Effector memory CD8-positive, alpha-beta T cell (primary cell): ENCODE measurements at regions not wholly inside any gene's neighbourhood (a gene's known extent, or its start where the extent isn't known, plus 50 kb on each side); places are given as distances from the start of the nearest gene placed in this dataset.

Source experiments
- ATAC-seq: fragments of 150-1000 bp; cut with Tn5 transposase; replicated peaks from 2 replicates; pipeline ENCODE4 v1.10.0; 2021; ENCODE audit warnings: mild to moderate bottlenecking, moderate library complexity
- DNase-seq, 3 experiments: peaks; one replicate each; pipeline ENCODE4 v3.0.0; 2021
- H3K27ac Mint-ChIP-seq, 2 donors: one replicate each; pipeline ENCODE4 v1.8.0; 2022; ENCODE audit warnings: mild to moderate bottlenecking in 2 of 2, mixed read lengths in 2 of 2, moderate library complexity in 2 of 2
- H3K27me3 Mint-ChIP-seq, 2 donors: one replicate each; pipeline ENCODE4 v1.8.0; 2022; ENCODE audit warnings: mixed read lengths in 2 of 2
- H3K36me3 Mint-ChIP-seq: one replicate; pipeline ENCODE4 v1.8.0; 2022; ENCODE audit warnings: mild to moderate bottlenecking, moderate library complexity, mixed read lengths; ENCODE audit not compliant: insufficient read depth
- H3K4me1 Mint-ChIP-seq, 2 donors: one replicate each; pipeline ENCODE4 v1.8.0; 2022; ENCODE audit warnings: low read depth in 2 of 2, mixed read lengths in 2 of 2
- H3K4me3 Mint-ChIP-seq, 2 donors: one replicate each; pipeline ENCODE4 v1.8.0; 2022; ENCODE audit warnings: mild to moderate bottlenecking in 2 of 2, mixed read lengths in 2 of 2, moderate library complexity in 2 of 2
- H3K9me3 Mint-ChIP-seq, 2 donors: one replicate each; pipeline ENCODE4 v1.8.0; 2022; ENCODE audit warnings: mixed read lengths in 2 of 2

DNA sequence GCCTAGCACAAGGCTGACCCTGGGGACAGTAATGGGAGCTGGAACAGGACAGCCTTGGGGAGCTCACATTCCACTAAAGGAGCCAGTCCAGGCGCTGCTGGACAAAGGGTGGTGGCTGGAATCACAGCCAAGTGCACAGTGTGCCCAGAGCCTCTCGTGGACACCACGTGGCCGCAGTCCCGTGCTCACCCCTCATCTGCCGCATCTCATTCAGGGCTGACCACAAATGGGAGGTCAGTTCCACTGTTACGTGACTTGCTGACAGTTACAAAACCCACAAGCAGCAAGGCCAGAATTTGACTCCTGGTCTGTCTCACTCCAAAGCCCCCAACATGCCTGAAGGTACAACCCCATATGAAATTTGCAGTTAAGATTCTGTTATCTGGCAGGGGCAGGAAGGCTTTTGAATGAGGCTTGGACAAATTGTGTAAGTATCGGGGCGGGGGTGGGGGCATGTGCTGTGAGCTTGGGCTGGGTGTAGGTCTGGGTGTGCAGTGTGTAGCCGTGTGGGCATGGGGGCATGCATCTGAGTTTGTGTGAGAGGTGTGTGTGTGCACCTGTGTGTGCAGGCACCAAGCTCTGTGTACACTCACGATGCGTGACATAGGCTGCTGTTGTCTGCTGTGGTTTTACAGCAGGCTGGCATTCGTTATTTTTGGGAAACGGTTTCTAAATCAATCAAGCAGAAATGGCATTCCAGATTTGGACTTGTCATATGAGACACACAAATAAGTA, 301.7 kb downstream of the BRD1 start:
- DNase-seq (no peak), ATAC-seq (no peak)
- no peak overlapping the region for H3K27ac Mint-ChIP-seq
- peaks cover 3% of the 10 kb centered on the region for H3K36me3 Mint-ChIP-seq
- peaks cover 0 to 2% of the 10 kb centered on the region in 2 donors for H3K27me3 Mint-ChIP-seq
- H3K4me1 Mint-ChIP-seq = peaks cover 0 to 8% of the 10 kb centered on the region in 2 donors
- H3K9me3 Mint-ChIP-seq = no peaks in the 10 kb centered on the region
- H3K4me3 Mint-ChIP-seq = no peak overlapping the region

- ATAC-seq = no peak
- peaks cover 0 to 4% of the 10 kb centered on the region in 2 donors for H3K27me3 Mint-ChIP-seq
Measured at GRCh38 chr22:49525360-49525759, 302.3 kb downstream of the BRD1 start.

DNA sequence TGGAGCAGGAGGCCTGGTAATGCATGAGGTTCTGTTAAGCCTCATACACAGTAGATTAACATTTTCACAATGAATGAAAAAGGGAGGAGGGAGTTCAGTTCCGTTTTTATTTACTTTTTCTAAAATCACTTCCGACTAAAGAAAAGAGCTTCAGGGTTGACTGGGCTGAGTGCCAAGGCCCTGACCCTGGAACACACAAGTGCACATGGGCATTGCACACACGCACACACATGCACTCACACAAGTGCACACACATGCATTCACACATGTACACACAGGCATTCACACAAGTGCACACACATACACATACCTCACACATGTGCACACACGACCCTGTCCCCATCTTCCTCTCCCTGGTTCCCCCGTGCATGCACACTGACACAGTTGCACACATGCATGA, 303.3 kb downstream of the BRD1 start:
- DNase-seq (no peak), ATAC-seq (no peak)
- Mint-ChIP-seq H3K36me3 (peaks cover 3% of the 10 kb centered on the region), H3K9me3 (no peaks in the 10 kb centered on the region), H3K4me3 (no peak overlapping the region), H3K27me3 (peaks cover under 1 to 7% of the 10 kb centered on the region in 2 donors), H3K4me1 (peaks cover 0 to 8% of the 10 kb centered on the region in 2 donors), H3K27ac (no peak overlapping the region)

More at GRCh38 chr22:49525360-49525759, 302.3 kb downstream of the BRD1 start:
- H3K4me3 Mint-ChIP-seq = no peak overlapping the region
- H3K9me3 Mint-ChIP-seq = no peaks in the 10 kb centered on the region
- H3K4me1 Mint-ChIP-seq = peaks cover 0 to 8% of the 10 kb centered on the region in 2 donors
- peaks cover 3% of the 10 kb centered on the region for H3K36me3 Mint-ChIP-seq
- H3K27ac Mint-ChIP-seq = no peak overlapping the region
- no peak for DNase-seq

DNA sequence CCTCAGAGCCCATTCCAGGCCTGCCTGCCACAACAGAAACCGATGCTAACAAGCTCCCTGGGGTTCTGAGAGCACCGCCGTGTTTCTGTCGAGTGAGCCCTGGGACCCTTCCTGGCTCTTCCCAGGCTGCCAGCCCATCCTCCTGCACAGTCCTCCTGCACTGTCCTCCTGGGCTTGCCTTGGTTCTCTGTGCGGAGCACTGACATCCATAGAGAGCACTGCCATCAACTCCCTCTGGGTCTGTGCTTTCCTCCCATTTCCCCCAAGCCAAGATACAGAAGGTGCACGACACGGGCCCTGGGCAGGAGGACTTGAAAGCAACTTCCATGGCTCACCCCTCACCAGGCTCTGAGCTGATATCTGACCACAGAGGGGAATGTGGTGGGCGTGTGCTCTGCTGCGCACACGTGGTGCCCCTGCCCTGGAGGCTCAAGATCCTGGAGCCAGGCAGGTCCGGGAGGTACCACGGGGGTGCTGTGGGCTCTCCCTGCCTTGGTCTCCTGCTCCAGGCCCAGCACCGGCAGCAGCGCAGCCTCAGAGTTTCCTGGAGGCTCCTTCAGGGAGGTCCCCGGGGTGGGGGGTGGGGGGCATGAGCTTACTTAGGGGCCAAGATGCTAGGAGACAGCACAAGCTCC, 304.2 kb downstream of the BRD1 start:
- no peak overlapping the region for H3K4me3 Mint-ChIP-seq
- H3K27me3 Mint-ChIP-seq = peaks cover 9 to 14% of the 10 kb centered on the region in 2 donors
- DNase-seq = no peak
- peaks cover 0 to 6% of the 10 kb centered on the region in 2 donors for H3K4me1 Mint-ChIP-seq
- no peak overlapping the region for H3K27ac Mint-ChIP-seq
- ATAC-seq = no peak
- no peaks in the 10 kb centered on the region for H3K9me3 Mint-ChIP-seq
- H3K36me3 Mint-ChIP-seq = peaks cover 3% of the 10 kb centered on the region

DNA sequence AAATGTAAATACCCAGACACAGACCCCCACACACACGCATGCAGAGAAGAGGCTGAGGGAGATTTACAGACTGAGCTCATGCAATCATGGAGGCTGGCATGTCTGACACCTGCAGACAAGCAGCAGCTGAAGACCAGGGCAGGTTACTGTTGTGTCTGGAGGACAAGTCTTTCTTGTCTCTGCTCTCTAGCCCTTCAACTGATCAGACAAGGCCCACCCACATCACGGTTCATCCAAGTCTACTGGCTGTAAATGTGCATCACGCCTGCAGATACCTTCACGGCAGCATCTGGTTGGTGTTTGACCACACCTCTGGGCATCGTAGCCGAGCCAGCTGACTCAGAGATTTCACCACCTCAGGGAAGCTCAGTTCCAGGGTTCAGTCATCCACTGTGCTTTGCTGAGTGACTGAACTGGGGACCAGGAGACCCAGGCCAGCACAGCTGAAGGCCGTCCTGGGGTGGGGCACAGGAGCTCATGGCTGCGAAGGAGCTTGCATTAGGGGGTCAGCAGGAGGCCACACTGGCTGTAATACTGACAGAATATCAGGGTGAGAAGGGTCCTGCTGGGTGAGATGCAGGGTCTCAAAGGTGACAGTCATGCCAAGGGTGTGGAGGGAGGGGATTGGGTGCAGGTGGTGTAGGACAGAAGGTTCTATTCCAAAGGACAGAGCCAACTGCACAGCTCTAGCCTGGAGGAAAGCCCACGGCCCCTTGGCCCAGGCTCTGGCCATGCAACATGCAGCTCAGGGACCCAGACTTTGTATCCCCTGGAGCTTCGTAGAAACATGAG, 304.9 kb downstream of the BRD1 start:
- Mint-ChIP-seq H3K27ac (no peak overlapping the region), H3K4me1 (peaks cover 0 to 4% of the 10 kb centered on the region in 2 donors), H3K36me3 (peaks cover 2% of the 10 kb centered on the region), H3K27me3 (peaks cover 10 to 14% of the 10 kb centered on the region in 2 donors), H3K4me3 (no peak overlapping the region), H3K9me3 (no peaks in the 10 kb centered on the region)
- ATAC-seq (no peak), DNase-seq (no peak)

- ATAC-seq (no peak), DNase-seq (no peak)
- no peak overlapping the region for H3K27ac Mint-ChIP-seq
- H3K4me1 Mint-ChIP-seq = no peaks in the 10 kb centered on the region
- no peaks in the 10 kb centered on the region for H3K36me3 Mint-ChIP-seq
- H3K27me3 Mint-ChIP-seq = peaks cover 10 to 14% of the 10 kb centered on the region in 2 donors
- no peak overlapping the region for H3K4me3 Mint-ChIP-seq
- no peaks in the 10 kb centered on the region for H3K9me3 Mint-ChIP-seq
Measured at GRCh38 chr22:49521787-49522224, 305.9 kb downstream of the BRD1 start.

GRCh38 chr22:49519117-49519737, 308.4 kb downstream of the BRD1 start:
- no peak overlapping the region for H3K27ac Mint-ChIP-seq
- H3K4me3 Mint-ChIP-seq = no peak overlapping the region
- H3K36me3 Mint-ChIP-seq = no peaks in the 10 kb centered on the region
- H3K9me3 Mint-ChIP-seq = no peaks in the 10 kb centered on the region
- DNase-seq (no peak), ATAC-seq (no peak)
- H3K27me3 Mint-ChIP-seq = peaks cover 10 to 14% of the 10 kb centered on the region in 2 donors
- H3K4me1 Mint-ChIP-seq = peaks cover 0 to 4% of the 10 kb centered on the region in 2 donors

DNA sequence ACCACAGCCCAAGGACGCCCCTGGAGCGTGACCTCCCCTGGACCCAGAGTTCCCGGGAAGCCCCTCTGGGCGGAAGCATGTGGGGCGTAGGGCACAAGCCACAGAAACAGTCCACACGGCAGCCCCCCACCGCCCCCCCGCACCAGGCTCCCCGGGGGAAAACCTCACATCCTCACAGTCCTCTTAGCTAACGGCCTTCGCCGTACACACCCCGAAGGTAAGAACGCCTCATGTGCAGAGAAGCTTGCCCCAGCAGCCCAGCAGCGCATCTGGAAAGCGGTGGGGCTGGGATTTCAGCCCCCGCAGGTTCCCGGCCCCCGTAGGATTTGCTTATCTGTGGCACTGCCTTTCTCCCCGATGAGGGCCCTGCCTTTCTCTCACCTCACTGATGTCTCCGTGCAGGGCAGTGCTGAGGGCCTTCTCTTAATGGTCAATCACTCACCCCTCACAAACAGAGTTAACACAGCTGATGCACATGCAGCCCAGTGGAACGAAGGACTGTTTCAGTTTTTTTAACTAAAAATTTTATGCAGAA, 309.2 kb downstream of the BRD1 start:
- ATAC-seq (no peak), DNase-seq (no peak)
- Mint-ChIP-seq H3K9me3 (no peaks in the 10 kb centered on the region), H3K27ac (no peak overlapping the region), H3K36me3 (no peaks in the 10 kb centered on the region), H3K4me1 (peaks cover 0 to 5% of the 10 kb centered on the region in 2 donors), H3K27me3 (peaks cover 10 to 14% of the 10 kb centered on the region in 2 donors), H3K4me3 (no peak overlapping the region)

GRCh38 chr22:49517667-49518185, 309.9 kb downstream of the BRD1 start:
- no peaks in the 10 kb centered on the region for H3K9me3 Mint-ChIP-seq
- H3K4me3 Mint-ChIP-seq = no peak overlapping the region
- peaks cover 0 to 5% of the 10 kb centered on the region in 2 donors for H3K4me1 Mint-ChIP-seq
- H3K27me3 Mint-ChIP-seq = peaks cover 10 to 14% of the 10 kb centered on the region in 2 donors
- ATAC-seq = no peak
- H3K27ac Mint-ChIP-seq = peak overlapping the region in 1 of 2 donors; percentile 38
- no peak for DNase-seq
- no peaks in the 10 kb centered on the region for H3K36me3 Mint-ChIP-seq

GRCh38 chr22:49517211-49517610, 310.5 kb downstream of the BRD1 start:
- no peaks in the 10 kb centered on the region for H3K9me3 Mint-ChIP-seq
- peaks cover 10 to 14% of the 10 kb centered on the region in 2 donors for H3K27me3 Mint-ChIP-seq
- DNase-seq = no peak
- no peak for ATAC-seq
- H3K4me3 Mint-ChIP-seq = no peak overlapping the region
- H3K36me3 Mint-ChIP-seq = peaks cover under 1% of the 10 kb centered on the region
- peak overlapping the region in 1 of 2 donors; percentile 38 for H3K27ac Mint-ChIP-seq
- H3K4me1 Mint-ChIP-seq = peaks cover 2 to 5% of the 10 kb centered on the region in 2 donors

GRCh38 chr22:49515475-49515874, 312.2 kb downstream of the BRD1 start:
- DNase-seq (no peak), ATAC-seq (no peak)
- Mint-ChIP-seq H3K27ac (no peak overlapping the region), H3K4me1 (peaks cover 10% of the 10 kb centered on the region in 2 donors), H3K4me3 (no peak overlapping the region), H3K36me3 (peaks cover 4% of the 10 kb centered on the region), H3K9me3 (peaks cover 0 to 3% of the 10 kb centered on the region in 2 donors), H3K27me3 (peaks cover 10% of the 10 kb centered on the region in 2 donors)

DNA sequence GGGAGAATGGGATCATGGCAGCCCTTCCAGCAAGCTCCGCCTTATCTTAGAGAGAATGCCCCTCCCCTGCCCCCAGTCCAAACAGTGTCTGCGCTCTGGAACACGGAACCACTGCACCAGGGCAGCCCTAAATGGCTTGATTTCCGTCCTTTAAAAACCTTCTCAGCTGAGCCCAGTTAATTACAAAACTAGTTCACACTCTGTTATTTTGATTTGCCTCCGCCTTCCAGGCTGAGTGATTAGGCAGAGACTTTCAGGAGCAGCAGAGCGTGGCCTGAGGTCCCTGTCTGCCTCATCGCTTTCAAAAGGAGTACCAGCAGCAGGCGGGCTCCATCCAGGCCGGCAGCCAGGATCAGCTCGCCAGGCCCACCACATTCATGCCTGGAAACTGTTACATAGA, 313.0 kb downstream of the BRD1 start:
- no peak for DNase-seq
- Mint-ChIP-seq H3K4me1 (peaks cover 10% of the 10 kb centered on the region in 2 donors), H3K36me3 (peaks cover 4% of the 10 kb centered on the region)

More for the DNA sequence above, 313.0 kb downstream of the BRD1 start:
- H3K9me3 Mint-ChIP-seq = peaks cover 0 to 3% of the 10 kb centered on the region in 2 donors
- no peak overlapping the region for H3K4me3 Mint-ChIP-seq
- peaks cover 10% of the 10 kb centered on the region in 2 donors for H3K27me3 Mint-ChIP-seq
- ATAC-seq = no peak
- H3K27ac Mint-ChIP-seq = no peak overlapping the region
